K562 (cell line): ENCODE measurements at regions not wholly inside any gene's neighbourhood (a gene's known extent, or its start where the extent isn't known, plus 50 kb on each side); places are given as distances from the start of the nearest gene placed in this dataset.

ENCODE experiments used
- ATAC-seq: fragments of 200-7000 bp; cut with Tn5 transposase; 3 replicates; pipeline ENCODE4 v1.9.1; 2020; ENCODE audit warnings: moderate library complexity
- BruUV-seq: library from RNA; stranded (reverse); fragments of 400-500 nt; replicated peaks from 2 replicates; lab custom pipeline; 2021; lab: Mats Ljungman, UMichigan
- CTCF ChIA-PET: fragments of 300-600 bp; formaldehyde crosslinking; extraction: SDS; loops from one replicate; lab custom pipeline; 2021; ENCODE audit warnings: low intra/inter-chr PET ratio; lab: Yijun Ruan, JAX
- POLR2A ChIA-PET: fragments of 300-600, 350-650 bp; sonication (Branson Sonifier 250); formaldehyde crosslinking; extraction: SDS; loops from one replicate; lab custom pipeline; 2021; ENCODE audit warnings: antibody characterized with exemption, inconsistent platforms; lab: Yijun Ruan, JAX
- DNase-seq, 4 experiments: peaks; one replicate each; pipeline versions ENCODE4 v3.0.0 to v3.0.0-alpha.2; 2011 to 2018; ENCODE audit warnings: low spot score in 3 of 4, mixed read lengths in 3 of 4; ENCODE audit errors: extremely low read depth in 1 of 4
- FAIRE-seq: peaks from 2 replicates; lab custom pipeline; 2011; peaks lifted over from hg19 to GRCh38; lab: Jason Lieb, UNC
- H2AFZ ChIP-seq: 2 replicates; pipeline ENCODE4 v1.6.0; 2011; ENCODE audit warnings: low read depth, low read length, control low read depth, inconsistent platforms
- H3K27ac ChIP-seq: fragments of 200-600 bp; 3 replicates; pipeline ENCODE4 v1.8.0; 2011; ENCODE audit warnings: low read depth, mild to moderate bottlenecking, control low read depth, inconsistent platforms, low read length, moderate library complexity, mixed read lengths; ENCODE audit errors: extremely low read depth
- H3K27me3 ChIP-seq, 2 experiments: fragments of 300-600 bp in 1 of 2; 2 replicates in 1 of 2; 3 replicates in 1 of 2; pipeline versions ENCODE4 v1.6.0 to v1.8.0; 2011; ENCODE audit warnings: inconsistent platforms in 2 of 2, low read length in 2 of 2, mild to moderate bottlenecking in 1 of 2, mixed read lengths in 1 of 2, moderate library complexity in 1 of 2; ENCODE audit not compliant: control insufficient read depth in 2 of 2, insufficient read depth in 2 of 2
- H3K36me3 ChIP-seq: fragments of 300-600 bp; 3 replicates; pipeline ENCODE4 v1.8.0; 2011; ENCODE audit warnings: mild to moderate bottlenecking, low read length, inconsistent platforms; ENCODE audit not compliant: control insufficient read depth, insufficient read depth
- H3K4me1 ChIP-seq, 2 experiments: fragments of 200-600 bp in 1 of 2; replicated peaks in 1 of 2; 2 replicates in 1 of 2; 3 replicates in 1 of 2; pipeline versions ENCODE4 v1.5.1 to v1.8.0; 2011; ENCODE audit warnings: inconsistent platforms in 2 of 2, low read length in 2 of 2, mild to moderate bottlenecking in 1 of 2, mixed read lengths in 1 of 2, moderate library complexity in 1 of 2; ENCODE audit not compliant: control insufficient read depth in 2 of 2, insufficient read depth in 2 of 2
- H3K4me2 ChIP-seq: 2 replicates; pipeline ENCODE4 v1.6.1; 2011; ENCODE audit warnings: low read length, control low read depth, inconsistent platforms, mixed read lengths; ENCODE audit not compliant: insufficient read depth
- H3K4me3 ChIP-seq: fragments of 200-600 bp; sonication (generic), shearing (Covaris generic); 2 replicates; pipeline ENCODE4 v1.5.1; 2016; ENCODE audit warnings: control low read depth, inconsistent platforms
- H3K79me2 ChIP-seq: fragments of 200-600 bp; 3 replicates; pipeline ENCODE4 v1.8.0; 2011; ENCODE audit warnings: low read length, inconsistent platforms; ENCODE audit not compliant: control insufficient read depth, insufficient read depth
- H3K9ac ChIP-seq, 2 experiments: 2 replicates each; pipeline versions ENCODE4 v1.6.0 to v1.6.1; 2011; ENCODE audit warnings: low read depth in 2 of 2, low read length in 2 of 2, control low read depth in 1 of 2, inconsistent platforms in 1 of 2, mild to moderate bottlenecking in 1 of 2, mixed read lengths in 1 of 2; ENCODE audit not compliant: insufficient read depth in 1 of 2
- H3K9me1 ChIP-seq: one replicate; pipeline ENCODE4 v1.6.0; 2011; ENCODE audit warnings: inconsistent platforms, mild to moderate bottlenecking, low read length, moderate library complexity; ENCODE audit not compliant: control insufficient read depth, insufficient read depth
- H3K9me3 ChIP-seq: replicated peaks from 2 replicates; pipeline ENCODE4 v1.5.1; 2011; ENCODE audit warnings: low read depth, low read length, inconsistent platforms; ENCODE audit not compliant: control insufficient read depth, insufficient read depth
- H4K20me1 ChIP-seq: replicated peaks from 2 replicates; pipeline ENCODE4 v1.6.1; 2011; ENCODE audit warnings: low read length, inconsistent platforms, mixed read lengths; ENCODE audit not compliant: control insufficient read depth, insufficient read depth
- HDGF ChIP-seq: fragments of 450-650 bp; IDR thresholded peaks from 2 replicates; pipeline ENCODE4 v1.6.1; 2016
- PHF20 ChIP-seq: fragments of 450-650 bp; IDR thresholded peaks from 2 replicates; pipeline ENCODE4 v1.6.1; 2018; ENCODE audit not compliant: partially characterized antibody
- SNRNP70 ChIP-seq: fragments of 200-400 bp; formaldehyde crosslinking; optimal IDR thresholded peaks from 2 replicates; pipeline ENCODE3; 2017; ENCODE audit warnings: low read depth, low read length
- ZBTB2 ChIP-seq: fragments of 450-650 bp; IDR thresholded peaks from 2 replicates; pipeline ENCODE4 v1.6.1; 2016; ENCODE audit warnings: antibody characterized with exemption
- ZNF133 ChIP-seq: fragments of 250-450 bp; sonication (Bioruptor Pico); IDR thresholded peaks from 2 replicates; pipeline ENCODE4 v1.4.0; 2020; ENCODE audit warnings: mild to moderate bottlenecking
- ZNF695 ChIP-seq: fragments of 450-650 bp; formaldehyde crosslinking; IDR thresholded peaks from 2 replicates; pipeline ENCODE4 v1.4.0; 2020; ENCODE audit warnings: mild to moderate bottlenecking, moderate library complexity
- WGBS: fragments of 100-300 bp; shearing (Covaris generic); methylation state at CpG from one replicate; pipeline ENCODE4 v1.1.6; 2016; ENCODE audit warnings: low coverage, mixed read lengths; ENCODE audit not compliant: insufficient coverage; ENCODE audit errors: missing lambda C conversion rate; 5-methylcytosine and 5-hydroxymethylcytosine counted together
- in situ Hi-C: fragments of 300-500 bp; cut with MboI; formaldehyde crosslinking; loops from 4 replicates; pipeline ENCODE4 v1.15.0; 2018; ENCODE audit warnings: inconsistent platforms, mixed read lengths
- intact Hi-C: fragments of 100-400 bp; cut with micrococcal nuclease; formaldehyde crosslinking; loops from 2 replicates; pipeline ENCODE4 v1.14.2; 2022

DNA sequence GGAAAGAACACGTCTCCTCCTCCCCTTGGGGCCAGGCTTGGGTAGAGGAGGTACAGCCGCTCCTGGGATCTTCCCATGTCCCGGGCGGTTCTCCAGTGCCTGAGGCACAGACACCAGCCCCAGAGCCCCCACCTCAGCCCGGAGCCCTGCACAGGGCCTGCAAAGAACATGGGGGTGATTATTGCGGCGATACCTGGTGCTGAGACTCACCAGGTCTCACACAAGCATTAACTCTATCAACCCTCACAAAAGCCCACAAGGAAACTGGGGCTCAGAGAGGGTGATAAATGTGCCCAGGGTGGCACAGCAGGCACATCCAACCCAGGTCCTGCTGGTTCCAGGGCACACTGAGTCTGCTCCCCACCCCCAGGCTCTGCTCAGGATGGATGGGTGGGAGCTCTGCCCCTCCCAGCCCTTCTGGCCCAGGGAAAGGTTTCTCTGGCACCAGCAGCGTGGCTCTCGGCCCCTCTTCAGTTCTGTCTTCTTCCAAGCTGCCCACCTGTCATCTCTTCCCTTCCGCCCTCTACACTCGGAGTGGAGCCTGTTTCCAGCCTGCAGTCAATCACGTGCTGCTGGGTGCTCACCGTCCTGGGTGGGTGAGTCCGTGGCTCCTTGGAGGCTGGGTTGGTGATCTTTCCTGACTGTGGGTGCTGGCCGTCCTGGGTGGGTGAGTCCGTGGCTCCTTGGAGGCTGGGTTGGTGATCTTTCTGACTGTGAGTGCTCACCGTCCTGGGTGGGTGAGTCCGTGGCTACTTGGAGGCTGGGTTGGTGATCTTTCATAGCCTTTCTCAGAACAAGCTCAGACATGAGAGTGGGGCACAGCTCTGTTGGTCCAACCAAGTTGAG lies 53.6 kb upstream of the AJAP1 start:
- Histone ChIP-seq H3K4me3 (no peak overlapping the region), H3K27me3 (peaks cover 5 to 43% of the 10 kb centered on the region in 2 experiments; a peak in 3 of 5 replicates), H3K27ac (no peak overlapping the region), H3K4me2 (no peak overlapping the region), H2AFZ (no peak overlapping the region), H3K9me1 (no peaks in the 10 kb centered on the region)
- CTCF ChIA-PET: no interaction called here
- ATAC-seq: no peak
- in situ Hi-C loops: no loop called here
- intact Hi-C loops: no loop called here
- under 1% methylated on average over 18 of the region's 18 CpGs for WGBS
- TF ChIP-seq ZBTB2 (no peak), ZNF695 (no peak), SNRNP70 (no peak), ZNF133 (CRISPR knock-in tag) (no peak), PHF20 (no peak), HDGF (no peak)
- TF ChIP-seq, all 486 proteins: peak for 0
- DNase-seq (no peak), FAIRE-seq (no peak)
- no TSS peak for BruUV-seq
- POLR2A ChIA-PET: interaction anchor here (1.6 kb wide), 1 partner anchor 9 kb away, joined by 3 read pairs; no protein-coding TSS in a partner anchor
- H3K36me3 ChIP-seq: no peaks in the 10 kb centered on the region
- no peaks in the 10 kb centered on the region; the same call in 1 of the 2 replicates for H4K20me1 ChIP-seq
- no peak overlapping the region; a peak in 1 of 4 replicates for H3K9ac ChIP-seq
- no peaks in the 10 kb centered on the region for H3K79me2 ChIP-seq
- no peaks in the 10 kb centered on the region for H3K4me1 ChIP-seq
- no peaks in the 10 kb centered on the region for H3K9me3 ChIP-seq
